ENCODE measurements at regions not wholly inside any gene's neighbourhood (a gene's known extent, or its start where the extent isn't known, plus 50 kb on each side); places are given as distances from the start of the nearest gene placed in this dataset.

DNA sequence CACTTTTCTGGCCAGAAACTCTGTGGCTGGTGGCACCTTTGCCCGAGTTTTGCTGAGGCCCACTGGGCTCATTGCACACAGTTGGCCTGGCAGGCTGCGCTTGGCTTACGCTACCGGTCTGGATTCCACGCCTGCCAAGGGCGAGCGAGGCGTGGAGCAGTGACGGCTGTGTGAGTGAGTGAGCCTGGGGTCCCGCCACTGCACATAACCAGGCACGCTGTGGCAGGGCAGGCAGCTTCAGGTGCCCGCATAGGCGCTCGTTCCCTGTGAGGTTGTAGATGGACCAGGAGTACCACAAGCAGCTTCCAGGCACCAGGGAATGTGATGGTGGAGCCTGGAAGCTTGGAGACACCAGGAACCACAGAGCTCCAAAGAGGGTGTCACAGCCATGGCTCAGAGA, 190.1 kb upstream of the DEFB112 start:
- no peak for DNase-seq

DNA sequence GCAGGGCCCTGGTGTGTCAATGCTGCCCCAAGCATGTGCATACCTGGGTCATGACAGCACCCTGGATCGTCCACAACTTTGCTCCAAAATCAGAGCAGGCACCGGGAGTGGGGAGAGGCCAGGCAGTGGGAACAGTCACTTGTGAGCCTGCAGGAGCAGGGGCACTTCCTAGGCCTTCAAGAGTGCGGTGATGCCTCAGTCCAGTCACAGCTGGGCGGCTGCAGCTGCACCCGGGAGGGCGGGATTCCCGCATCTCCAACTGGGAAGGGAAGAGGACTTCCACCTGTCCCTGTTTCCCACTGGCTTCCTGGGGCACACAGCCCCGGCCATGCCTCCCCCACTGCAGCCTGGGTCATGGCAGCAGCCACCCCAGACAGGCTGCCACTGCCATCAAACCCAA, 191.3 kb upstream of the DEFB112 start:
- TF ChIP-seq, protein P1, sequence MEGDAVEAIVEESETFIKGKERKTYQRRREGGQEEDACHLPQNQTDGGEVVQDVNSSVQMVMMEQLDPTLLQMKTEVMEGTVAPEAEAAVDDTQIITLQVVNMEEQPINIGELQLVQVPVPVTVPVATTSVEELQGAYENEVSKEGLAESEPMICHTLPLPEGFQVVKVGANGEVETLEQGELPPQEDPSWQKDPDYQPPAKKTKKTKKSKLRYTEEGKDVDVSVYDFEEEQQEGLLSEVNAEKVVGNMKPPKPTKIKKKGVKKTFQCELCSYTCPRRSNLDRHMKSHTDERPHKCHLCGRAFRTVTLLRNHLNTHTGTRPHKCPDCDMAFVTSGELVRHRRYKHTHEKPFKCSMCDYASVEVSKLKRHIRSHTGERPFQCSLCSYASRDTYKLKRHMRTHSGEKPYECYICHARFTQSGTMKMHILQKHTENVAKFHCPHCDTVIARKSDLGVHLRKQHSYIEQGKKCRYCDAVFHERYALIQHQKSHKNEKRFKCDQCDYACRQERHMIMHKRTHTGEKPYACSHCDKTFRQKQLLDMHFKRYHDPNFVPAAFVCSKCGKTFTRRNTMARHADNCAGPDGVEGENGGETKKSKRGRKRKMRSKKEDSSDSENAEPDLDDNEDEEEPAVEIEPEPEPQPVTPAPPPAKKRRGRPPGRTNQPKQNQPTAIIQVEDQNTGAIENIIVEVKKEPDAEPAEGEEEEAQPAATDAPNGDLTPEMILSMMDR (IDR thresholded peaks at IDR 0.05; ENCODE audit: low read depth, low read length) = no peak
- H3K4me3 ChIP-seq (ENCODE audit: low read depth, low read length) = no peak overlapping the region
- H3K36me3 ChIP-seq = no peaks in the 10 kb centered on the region

More for the DNA sequence above, 190.1 kb upstream of the DEFB112 start:
- H3K4me1 ChIP-seq = no peaks in the 10 kb centered on the region
- H3K4me3 ChIP-seq (ENCODE audit: low read depth, low read length) = no peak overlapping the region
- TF ChIP-seq, protein P1 (IDR thresholded peaks at IDR 0.05; ENCODE audit: low read depth, low read length) = no peak
- H3K36me3 ChIP-seq = no peaks in the 10 kb centered on the region
- H3K9me3 ChIP-seq = no peaks in the 10 kb centered on the region
- H3K27me3 ChIP-seq = no peaks in the 10 kb centered on the region

DNA sequence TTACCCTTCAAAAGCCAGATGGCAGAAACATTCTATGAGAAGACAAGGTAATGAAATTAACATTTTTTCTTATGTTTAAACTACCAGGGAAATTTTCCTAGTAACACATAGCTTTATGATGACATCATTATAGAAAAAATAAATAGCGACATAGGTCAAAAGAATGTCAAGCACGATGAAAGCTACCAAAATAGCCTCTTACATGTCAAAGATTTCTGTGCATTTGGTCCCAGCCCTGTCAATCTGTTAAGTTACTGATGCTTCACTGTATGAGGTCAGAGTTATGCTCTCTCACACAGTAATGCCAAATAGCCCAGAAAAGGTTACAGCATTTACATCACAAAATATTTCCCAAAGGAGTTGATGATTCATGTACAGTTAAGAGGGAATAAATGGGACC, 199.8 kb upstream of the DEFB112 start:
- no peak for DNase-seq
- Histone ChIP-seq H3K4me3 (ENCODE audit: low read depth, low read length) (no peak overlapping the region), H3K9me3 (no peaks in the 10 kb centered on the region), H3K4me1 (no peaks in the 10 kb centered on the region), H3K27me3 (no peaks in the 10 kb centered on the region; the same call in 1 of the 2 replicates), H3K36me3 (no peaks in the 10 kb centered on the region)
- TF ChIP-seq, protein P1 (IDR thresholded peaks at IDR 0.05; ENCODE audit: low read depth, low read length) = no peak

More for the DNA sequence above, 191.3 kb upstream of the DEFB112 start:
- no peaks in the 10 kb centered on the region for H3K9me3 ChIP-seq
- H3K27me3 ChIP-seq = no peaks in the 10 kb centered on the region
- DNase-seq = no peak
- no peaks in the 10 kb centered on the region for H3K4me1 ChIP-seq

DNA sequence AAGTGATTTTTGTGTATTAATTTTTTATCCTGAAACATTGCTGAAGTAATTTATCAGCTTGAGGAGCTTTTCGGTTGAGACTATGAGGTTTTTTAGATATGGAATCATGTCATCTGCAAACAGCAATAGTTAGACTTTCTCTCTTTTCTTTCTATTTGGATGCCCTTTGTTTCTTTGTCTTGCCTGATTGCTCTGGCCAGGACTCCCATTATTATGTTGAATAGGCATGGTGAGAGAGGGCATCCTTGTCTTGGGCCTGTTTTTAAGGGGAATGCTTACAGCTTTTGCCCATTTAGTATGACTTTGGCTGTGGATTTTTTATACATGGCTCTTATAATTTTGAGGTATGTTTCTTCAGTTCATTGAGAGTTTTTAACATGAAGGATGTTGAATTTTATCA, 207.6 kb upstream of the DEFB112 start:
- Histone ChIP-seq H3K27me3 (no peaks in the 10 kb centered on the region; the same call in 1 of the 2 replicates), H3K36me3 (no peaks in the 10 kb centered on the region), H3K9me3 (no peaks in the 10 kb centered on the region), H3K4me1 (no peaks in the 10 kb centered on the region), H3K4me3 (ENCODE audit: low read depth, low read length) (no peak overlapping the region)
- no peak for DNase-seq
- TF ChIP-seq, protein P1 (IDR thresholded peaks at IDR 0.05; ENCODE audit: low read depth, low read length) = no peak

DNA sequence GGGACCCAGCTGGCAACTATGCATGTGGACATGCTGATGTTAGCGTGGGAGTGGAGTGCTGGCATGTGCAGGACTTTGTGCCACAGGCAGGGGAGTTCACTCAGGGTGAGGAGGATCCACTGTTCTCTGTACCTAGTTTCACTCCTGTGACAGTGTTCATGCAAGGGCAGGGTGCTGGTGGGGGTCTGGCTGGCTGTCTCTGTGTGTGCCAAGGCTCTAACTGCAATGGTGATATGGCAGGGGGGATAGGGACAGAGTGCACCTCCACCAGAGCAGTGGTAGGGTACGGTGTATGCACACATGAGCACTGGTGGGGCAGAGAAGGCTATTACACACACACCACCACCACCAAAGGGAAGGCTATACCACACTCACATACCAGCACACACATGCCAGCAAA, 210.2 kb upstream of the DEFB112 start:
- no peaks in the 10 kb centered on the region for H3K36me3 ChIP-seq
- TF ChIP-seq, protein P1 (IDR thresholded peaks at IDR 0.05; ENCODE audit: low read depth, low read length) = no peak
- H3K27me3 ChIP-seq = no peaks in the 10 kb centered on the region
- no peak for DNase-seq
- no peaks in the 10 kb centered on the region for H3K4me1 ChIP-seq
- H3K9me3 ChIP-seq = no peaks in the 10 kb centered on the region
- no peak overlapping the region for H3K4me3 ChIP-seq (ENCODE audit: low read depth, low read length)

DNA sequence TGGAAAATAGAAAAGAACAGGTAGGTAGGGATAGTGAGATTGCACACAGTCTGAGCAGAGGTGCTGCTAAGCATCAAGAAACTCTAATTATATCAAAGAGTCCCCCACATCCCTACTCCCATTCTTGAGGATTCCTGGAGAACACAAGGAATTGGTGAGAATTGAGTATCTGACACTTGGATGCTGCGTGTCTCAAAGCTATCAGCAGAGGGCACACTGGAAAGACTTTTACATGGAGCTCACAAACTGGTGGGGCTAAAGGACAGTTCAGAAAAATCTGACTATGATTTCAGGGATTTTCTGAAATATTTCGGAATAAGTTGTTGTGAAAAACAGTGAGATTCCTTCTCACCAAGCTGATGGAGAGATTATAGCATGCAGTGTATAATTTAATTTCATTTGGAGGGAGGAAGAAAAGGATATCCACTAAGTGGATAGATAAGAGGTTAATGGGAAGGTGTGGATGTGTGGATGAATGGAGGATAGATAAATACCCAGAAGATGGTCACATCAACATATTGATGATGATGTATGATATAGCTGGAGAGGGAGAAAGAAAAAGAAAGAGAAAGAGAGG, 215.4 kb upstream of the DEFB112 start:
- Histone ChIP-seq H3K4me3 (ENCODE audit: low read depth, low read length) (no peak overlapping the region), H3K27me3 (no peaks in the 10 kb centered on the region), H3K36me3 (no peaks in the 10 kb centered on the region), H3K9me3 (no peaks in the 10 kb centered on the region), H3K4me1 (no peaks in the 10 kb centered on the region)
- TF ChIP-seq, protein P1 (IDR thresholded peaks at IDR 0.05; ENCODE audit: low read depth, low read length) = peak; percentile 47
- DNase-seq = no peak

All from BE2C (cell line).